ENCODE measurements at regions not wholly inside any gene's neighbourhood (a gene's known extent, or its start where the extent isn't known, plus 50 kb on each side); places are given as distances from the start of the nearest gene placed in this dataset.

- no peak for ATAC-seq
Observed at GRCh38 chr3:87041191-87041590, 50.2 kb upstream of the VGLL3 start.

Measured in esophagus mucosa (tissue), 1 donor.